ENCODE measurements at regions not wholly inside any gene's neighbourhood (a gene's known extent, or its start where the extent isn't known, plus 50 kb on each side); places are given as distances from the start of the nearest gene placed in this dataset.

GRCh38 chr2:45209302-45209701 is 200.1 kb upstream of the SIX2 start:
- no peak for DNase-seq

DNA sequence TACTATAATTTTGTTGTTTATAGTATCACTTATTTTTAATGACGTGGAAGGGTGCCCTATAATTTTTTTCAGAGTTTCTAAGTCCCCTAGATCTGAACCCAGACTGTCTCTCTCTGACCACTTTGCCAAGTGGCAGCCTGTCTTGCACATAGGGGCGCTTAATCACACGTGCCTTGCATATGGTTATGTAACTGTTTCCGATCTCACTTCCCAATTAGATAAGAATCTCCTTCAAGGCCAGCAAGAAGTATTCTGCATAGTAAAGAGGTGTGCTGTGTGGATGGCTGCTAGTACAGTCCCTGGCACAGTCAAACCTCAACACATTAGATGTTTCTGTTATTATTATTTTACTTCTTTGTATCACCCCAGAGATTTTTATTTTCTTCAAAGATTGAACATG is 197.8 kb upstream of the SIX2 start:
- no peak for DNase-seq

DNA sequence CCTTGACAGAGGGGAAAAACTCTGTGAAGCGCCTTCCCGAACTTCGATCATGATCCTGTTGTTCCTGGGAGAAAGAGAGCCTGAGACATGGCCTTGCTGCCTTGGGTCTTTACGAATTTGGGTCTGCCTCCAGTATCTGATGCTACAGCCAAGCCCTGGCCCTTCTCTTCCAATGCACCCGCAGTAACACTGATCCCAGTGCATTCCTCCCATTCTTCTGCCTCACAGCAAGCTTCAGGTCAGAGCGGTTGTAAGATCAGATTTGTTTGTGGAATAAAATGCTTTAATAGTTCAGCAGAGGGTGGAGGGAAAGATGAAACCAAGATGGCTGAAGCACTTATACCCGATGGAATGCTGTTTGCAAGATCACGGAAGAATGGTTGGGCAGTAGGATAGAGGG is 196.7 kb upstream of the SIX2 start:
- no peak for DNase-seq

DNA sequence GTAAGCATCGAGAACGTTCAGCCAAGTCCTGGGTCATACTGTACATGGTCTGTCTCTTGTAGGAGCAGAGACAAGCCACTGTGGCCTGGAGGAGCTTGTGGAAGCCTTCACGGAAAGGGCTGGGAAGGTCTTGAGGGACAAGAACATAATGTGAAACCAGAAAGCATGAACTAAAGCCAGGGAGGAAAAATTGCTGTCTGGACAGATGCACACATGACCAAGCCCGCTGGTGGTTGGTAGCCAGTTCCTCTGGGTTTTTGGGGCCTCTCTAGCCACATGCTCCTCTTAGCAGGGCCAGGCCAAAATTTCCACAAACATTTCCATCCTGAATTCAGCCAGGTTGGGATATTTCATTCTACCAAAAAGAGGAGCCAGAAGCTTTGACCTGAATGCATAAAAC is 196.2 kb upstream of the SIX2 start:
- DNase-seq = no peak

DNA sequence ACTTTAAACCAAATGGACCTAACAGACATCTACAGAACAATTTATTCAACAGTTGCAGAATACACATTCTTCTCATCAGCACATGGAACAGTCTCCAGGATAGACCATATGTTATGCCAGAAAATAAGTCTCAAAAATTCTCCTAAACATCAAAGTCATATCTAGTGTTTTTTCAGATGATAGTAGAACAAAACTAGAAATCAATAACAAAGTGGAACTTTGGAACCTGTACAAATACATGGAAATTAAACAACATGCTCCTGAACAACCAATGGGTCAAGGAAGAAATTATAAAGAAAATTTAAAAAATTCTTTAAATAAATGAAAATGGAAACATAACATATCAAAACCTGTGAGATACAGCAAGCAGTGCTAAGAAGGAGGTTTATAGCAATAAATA is 194.1 kb upstream of the SIX2 start:
- no peak for DNase-seq

DNA sequence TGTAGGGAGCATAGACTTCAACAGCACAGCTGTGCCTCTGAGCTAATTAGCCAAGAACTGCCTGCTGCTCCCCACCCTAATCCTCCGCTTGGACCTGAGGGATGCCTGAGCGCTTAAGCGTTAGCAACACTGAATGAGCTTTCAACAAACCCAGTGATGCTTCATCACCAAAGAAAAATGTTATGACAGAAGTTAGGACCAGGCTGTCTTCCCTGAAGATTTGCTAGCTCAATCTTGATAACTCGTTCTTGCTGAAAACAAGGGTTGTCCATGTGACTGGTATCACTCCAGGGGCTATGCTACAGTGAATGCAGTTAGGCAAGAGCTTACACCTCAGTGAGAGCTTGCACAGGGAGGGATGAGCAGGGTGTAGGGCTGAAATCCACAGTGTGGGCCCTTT is 190.7 kb upstream of the SIX2 start:
- peak; percentile 97 for DNase-seq

GRCh38 chr2:45195916-45196315 is 186.7 kb upstream of the SIX2 start:
- no peak for DNase-seq

GRCh38 chr2:45194596-45194995 is 185.3 kb upstream of the SIX2 start:
- no peak for DNase-seq

DNA sequence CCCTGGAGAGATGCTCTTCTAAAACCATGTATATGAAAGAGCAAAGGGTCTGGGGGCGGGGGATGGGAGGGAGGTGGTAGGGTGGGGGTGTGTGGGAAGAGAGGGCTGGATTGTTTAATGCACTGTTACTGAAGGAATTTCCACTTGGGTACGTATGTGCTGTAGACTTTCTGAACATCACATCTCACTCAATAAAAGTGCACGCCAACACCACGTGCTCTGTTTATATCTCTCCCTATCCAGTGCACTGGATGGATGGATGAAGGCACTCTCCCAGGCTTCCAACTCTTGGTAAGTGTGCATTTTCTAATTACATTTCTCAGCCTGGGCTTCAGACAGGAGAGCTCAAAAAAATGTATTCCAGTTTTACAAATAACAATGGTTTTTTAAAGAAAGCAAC is 184.3 kb upstream of the SIX2 start:
- DNase-seq = no peak

- DNase-seq = no peak
Measured at GRCh38 chr2:45192991-45193390, 183.7 kb upstream of the SIX2 start.

GRCh38 chr2:45192481-45192880 is 183.2 kb upstream of the SIX2 start:
- DNase-seq = no peak

- DNase-seq = no peak
Measured at GRCh38 chr2:45191976-45192375, 182.7 kb upstream of the SIX2 start.

GRCh38 chr2:45191146-45191863 is 182.1 kb upstream of the SIX2 start:
- DNase-seq = no peak

DNA sequence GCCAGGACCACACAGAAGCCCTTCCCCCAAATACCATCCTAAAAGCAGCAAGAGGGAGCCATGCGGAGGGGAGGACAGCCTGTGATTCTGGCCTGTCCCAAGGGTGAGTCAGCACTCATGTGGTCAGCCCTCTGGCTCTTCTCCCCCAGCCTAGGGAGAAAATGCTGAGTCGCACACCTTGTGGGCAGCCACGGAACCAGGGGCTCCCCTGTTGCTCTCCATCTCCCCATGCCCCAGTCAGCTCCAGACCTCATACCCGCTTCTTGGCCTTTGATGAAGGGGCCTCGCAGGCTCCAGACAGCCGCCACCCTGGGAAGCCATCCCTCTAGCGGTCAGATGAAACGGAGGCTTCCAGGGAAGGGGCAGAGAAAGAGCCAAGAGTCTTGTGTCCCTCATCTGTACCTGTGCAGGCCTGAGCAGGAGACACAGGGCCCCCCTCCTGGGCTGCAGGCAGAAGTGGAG is 181.3 kb upstream of the SIX2 start:
- DNase-seq = no peak

GRCh38 chr2:45184606-45185005 is 175.4 kb upstream of the SIX2 start:
- DNase-seq = no peak

DNA sequence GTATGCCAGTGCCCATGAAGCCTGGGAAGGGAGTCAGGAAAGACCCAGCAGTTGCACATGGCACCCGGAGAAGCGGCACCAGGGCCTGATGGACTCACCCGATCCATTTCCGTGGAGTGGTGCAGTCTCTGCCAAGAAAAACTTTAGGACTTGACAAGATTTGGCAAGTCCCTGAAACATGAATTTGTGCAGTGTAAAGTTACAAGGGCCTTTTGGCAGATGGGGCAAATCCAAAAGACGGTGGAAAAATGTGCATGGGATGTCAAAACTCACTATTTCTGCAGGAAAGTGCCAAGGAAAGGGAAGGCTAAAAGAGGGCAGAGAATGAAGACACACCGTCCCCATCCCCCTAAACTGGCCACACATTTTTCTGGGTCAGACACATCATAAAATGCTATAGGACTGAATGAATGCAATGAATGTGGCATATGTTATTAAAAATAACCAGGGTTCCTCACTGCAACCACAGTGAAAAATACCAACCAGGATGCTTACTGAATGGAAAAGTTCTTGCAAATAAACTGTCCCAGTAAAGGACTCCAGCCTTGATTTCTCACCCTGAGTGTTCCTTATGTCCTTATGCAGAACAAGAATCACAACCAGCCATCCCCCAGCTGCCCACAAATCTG is 173.5 kb upstream of the SIX2 start:
- no peak for DNase-seq

- no peak for DNase-seq
Measured at GRCh38 chr2:45180779-45181178, 171.5 kb upstream of the SIX2 start.

DNA sequence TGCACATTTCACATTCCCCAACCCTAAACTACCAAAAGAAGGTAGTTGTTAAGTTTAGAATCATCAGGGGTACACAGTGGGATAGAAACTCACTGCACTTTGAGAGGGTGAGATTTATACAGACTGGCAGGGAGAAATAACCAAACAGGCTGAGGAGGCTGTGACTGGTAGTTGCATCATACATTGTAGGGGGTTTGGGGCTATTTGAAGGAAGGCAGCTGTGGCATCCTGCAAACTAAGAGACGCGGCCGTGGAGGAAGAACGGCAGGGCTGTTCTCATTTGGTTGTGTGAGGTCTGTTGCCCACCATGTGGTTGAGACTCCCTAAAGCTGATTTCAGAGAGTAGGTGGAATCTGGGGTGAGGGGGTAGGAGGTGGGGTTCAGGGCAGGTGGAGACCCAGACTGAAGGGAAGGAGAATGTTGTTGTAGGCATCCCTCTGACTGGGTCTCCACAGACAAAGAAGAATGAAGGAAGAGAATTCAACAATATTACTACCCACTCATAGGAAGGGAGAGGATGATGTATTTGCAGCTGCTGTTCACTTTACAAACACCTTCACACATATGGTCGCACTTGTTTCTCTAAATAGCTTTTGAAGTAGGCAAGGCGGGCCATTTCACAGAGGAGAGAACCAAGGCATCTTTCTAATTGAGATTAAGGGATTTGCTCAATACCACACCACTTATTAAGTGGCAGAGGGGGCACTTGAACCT is 170.9 kb upstream of the SIX2 start:
- DNase-seq = no peak

- no peak for DNase-seq
Measured at GRCh38 chr2:45178854-45179253, 169.6 kb upstream of the SIX2 start.

- DNase-seq = no peak
Measured at GRCh38 chr2:45178359-45178758, 169.1 kb upstream of the SIX2 start.

GRCh38 chr2:45177870-45178269 is 168.6 kb upstream of the SIX2 start:
- no peak for DNase-seq

- no peak for DNase-seq
Measured at GRCh38 chr2:45176390-45176789, 167.1 kb upstream of the SIX2 start.

DNA sequence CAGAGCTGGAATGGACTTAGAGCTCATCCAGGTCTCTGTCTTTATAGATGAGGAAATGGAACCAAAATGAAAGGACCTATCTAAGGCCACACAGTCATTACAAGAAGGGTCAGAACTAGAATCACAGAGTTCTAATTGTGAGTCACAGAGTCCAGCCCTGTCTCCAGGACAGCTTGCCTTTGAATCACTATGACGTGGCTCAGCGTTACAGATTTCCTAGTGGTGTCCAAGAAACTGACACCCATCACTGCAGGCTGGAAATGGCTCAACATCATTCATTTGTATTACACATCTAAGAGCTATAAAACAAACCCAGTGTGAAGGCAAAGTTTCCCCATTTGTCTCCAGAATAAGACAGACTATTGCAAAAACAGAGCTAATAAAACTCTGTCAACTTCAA is 164.3 kb upstream of the SIX2 start:
- DNase-seq = no peak

- DNase-seq = no peak
Measured at GRCh38 chr2:45172760-45173392, 163.6 kb upstream of the SIX2 start.

Measured in NCI-H82 (cell line).